B cell (primary cell): ENCODE measurements at regions not wholly inside any gene's neighbourhood (a gene's known extent, or its start where the extent isn't known, plus 50 kb on each side); places are given as distances from the start of the nearest gene placed in this dataset.

Experiments used
- ATAC-seq: fragments of 200-7000 bp; cut with Tn5 transposase; one replicate; pipeline ENCODE4 v1.10.0; 2021; ENCODE audit warnings: low read depth, mild to moderate bottlenecking, moderate number of reproducible peaks, moderate library complexity
- CTCF ChIA-PET: fragments of 350-600 bp; sonication (Branson Sonifier 250); formaldehyde crosslinking; loops from one replicate; lab custom pipeline; 2021; ENCODE audit warnings: antibody characterized with exemption, inconsistent platforms; lab: Charles Lee
- POLR2A ChIA-PET: fragments of 350-600 bp; sonication (Branson Sonifier 250); formaldehyde crosslinking; loops from one replicate; lab custom pipeline; 2021; ENCODE audit warnings: antibody characterized with exemption; lab: Charles Lee
- DNase-seq: peaks from one replicate; pipeline ENCODE4 v3.0.0; 2013
- H2AFZ ChIP-seq: 2 replicates; pipeline ENCODE4 v1.6.1; 2012; ENCODE audit warnings: mild to moderate bottlenecking, low read depth, low read length; ENCODE audit not compliant: insufficient read depth, poor library complexity, severe bottlenecking
- H3K27ac ChIP-seq, 2 donors: 1 replicate in 1 of 2; 2 replicates in 1 of 2; pipeline ENCODE4 v1.5.1; 2012 to 2013; ENCODE audit warnings: low read length in 2 of 2, mild to moderate bottlenecking in 2 of 2, moderate library complexity in 1 of 2
- H3K27me3 ChIP-seq, 4 experiments: fragments of 200-600 bp in 1 of 4; sonication (generic) in 1 of 4; replicated peaks in 1 of 4; 1 replicate in 2 of 4; 2 replicates in 2 of 4; pipeline versions ENCODE4 v1.6.1 to v1.7.0; 2013 to 2016; ENCODE audit warnings: low read length in 3 of 4, mild to moderate bottlenecking in 2 of 4, mixed read lengths in 1 of 4, moderate library complexity in 1 of 4; ENCODE audit not compliant: insufficient read depth in 4 of 4, control insufficient read depth in 3 of 4; ENCODE audit errors: control extremely low read depth in 1 of 4
- H3K36me3 ChIP-seq, 2 experiments: replicated peaks in 1 of 2; 1 replicate in 1 of 2; 2 replicates in 1 of 2; pipeline versions ENCODE4 v1.6.1 to v1.7.1; 2013; ENCODE audit warnings: low read length in 1 of 2; ENCODE audit not compliant: insufficient read depth in 2 of 2, control insufficient read depth in 1 of 2; ENCODE audit errors: control extremely low read depth in 1 of 2, extremely low read depth in 1 of 2
- H3K4me1 ChIP-seq, 2 donors: fragments of 200-600 bp in 1 of 2; sonication (generic) in 1 of 2; 1 replicate in 1 of 2; 2 replicates in 1 of 2; pipeline versions ENCODE4 v1.5.1 to v1.6.1; 2013 to 2017; ENCODE audit warnings: low read length in 2 of 2; ENCODE audit not compliant: control insufficient read depth in 2 of 2, insufficient read depth in 2 of 2
- H3K4me2 ChIP-seq: replicated peaks from 2 replicates; pipeline ENCODE3; 2012; ENCODE audit warnings: mild to moderate bottlenecking, low read depth, low read length; ENCODE audit not compliant: poor library complexity, severe bottlenecking
- H3K4me3 ChIP-seq, 5 experiments: fragments of 200-600 bp in 1 of 5; sonication (generic) in 1 of 5; 1 replicate in 3 of 5; 2 replicates in 2 of 5; pipeline versions ENCODE4 v1.5.1 to v1.7.0; 2011 to 2016; ENCODE audit warnings: low read length in 4 of 5, mild to moderate bottlenecking in 4 of 5, low read depth in 2 of 5, control low read depth in 1 of 5, moderate library complexity in 1 of 5; ENCODE audit not compliant: insufficient read depth in 1 of 5; ENCODE audit errors: control extremely low read depth in 1 of 5, extremely low read depth in 1 of 5
- H3K79me2 ChIP-seq: fragments of 200-600 bp; sonication (generic); one replicate; pipeline ENCODE4 v1.6.0; 2016; ENCODE audit warnings: low read length; ENCODE audit not compliant: control insufficient read depth, insufficient read depth
- H3K9ac ChIP-seq: fragments of 200-600 bp; sonication (generic); 2 replicates; pipeline ENCODE4 v1.6.1; 2017; ENCODE audit warnings: mild to moderate bottlenecking, low read length, moderate library complexity
- H3K9me3 ChIP-seq, 3 donors: one replicate each; pipeline versions ENCODE4 v1.6.1 to v1.7.1; 2013; ENCODE audit warnings: low read length in 2 of 3; ENCODE audit not compliant: control insufficient read depth in 2 of 3, insufficient read depth in 1 of 3; ENCODE audit errors: control extremely low read depth in 1 of 3
- H4K20me1 ChIP-seq: 2 replicates; pipeline ENCODE4 v1.6.0; 2012; ENCODE audit warnings: mild to moderate bottlenecking, low read length; ENCODE audit not compliant: insufficient read depth, control insufficient read depth, poor library complexity, severe bottlenecking
- H3K27ac Mint-ChIP-seq: one replicate; pipeline ENCODE4 v1.8.0; 2021; ENCODE audit warnings: mixed read lengths
- H3K27me3 Mint-ChIP-seq: one replicate; pipeline ENCODE4 v1.8.0; 2021; ENCODE audit warnings: mixed read lengths
- H3K4me1 Mint-ChIP-seq: one replicate; pipeline ENCODE4 v1.8.0; 2021; ENCODE audit warnings: mixed read lengths
- H3K4me3 Mint-ChIP-seq: one replicate; pipeline ENCODE4 v1.8.0; 2021; ENCODE audit warnings: mixed read lengths
- H3K9me3 Mint-ChIP-seq: one replicate; pipeline ENCODE4 v1.8.0; 2022; ENCODE audit warnings: mixed read lengths; ENCODE audit not compliant: insufficient read depth
- CTCF ChIP-seq: fragments of 200-600 bp; IDR thresholded peaks from one replicate; pipeline ENCODE4 v1.8.0; 2022; ENCODE audit warnings: antibody characterized with exemption, mild to moderate bottlenecking
- EZH2 ChIP-seq: IDR thresholded peaks from 2 replicates; pipeline ENCODE4 v1.6.1; 2012; ENCODE audit warnings: borderline replicate concordance, low read depth, mild to moderate bottlenecking, moderate library complexity, low read length; ENCODE audit not compliant: insufficient read depth, poor library complexity, severe bottlenecking
- WGBS: methylation state at CpG from one replicate; pipeline ENCODE4 v1.1.5; 2013; ENCODE audit warnings: missing lambda C conversion rate; ENCODE audit not compliant: insufficient coverage; 5-methylcytosine and 5-hydroxymethylcytosine counted together
- intact Hi-C: fragments of 100-400 bp; cut with micrococcal nuclease; formaldehyde crosslinking; loops from one replicate; pipeline ENCODE4 v1.10.0; 2022

GRCh38 chr6:169342710-169343109 lies 89.1 kb upstream of the THBS2 start:
- Mint-ChIP-seq H3K4me1 (no peaks in the 10 kb centered on the region), H3K9me3 (no peaks in the 10 kb centered on the region), H3K4me3 (no peak overlapping the region), H3K27ac (no peak overlapping the region), H3K27me3 (no peaks in the 10 kb centered on the region)
- Histone ChIP-seq H4K20me1 (no peaks in the 10 kb centered on the region), H3K4me2 (no peak overlapping the region), H3K79me2 (no peaks in the 10 kb centered on the region), H3K9ac (no peak overlapping the region), H3K27me3 (no peaks in the 10 kb centered on the region), H3K4me3 (no peak overlapping the region), H3K9me3 (no peaks in the 10 kb centered on the region), H3K27ac (no peak overlapping the region), H3K36me3 (no peaks in the 10 kb centered on the region), H3K4me1 (no peaks in the 10 kb centered on the region), H2AFZ (no peak overlapping the region)
- CTCF ChIA-PET: no interaction called here
- POLR2A ChIA-PET: no interaction called here
- WGBS: no CpG with 5 or more reads among the region's 3 CpGs
- DNase-seq: no peak
- intact Hi-C loops: no loop called here
- TF ChIP-seq CTCF (no peak), EZH2 (no peak)
- ATAC-seq: no peak

- no peaks in the 10 kb centered on the region for H3K9me3 Mint-ChIP-seq
- ATAC-seq (no peak), DNase-seq (no peak)
- peaks cover 3% of the 10 kb centered on the region for H3K27me3 Mint-ChIP-seq
- H3K79me2 ChIP-seq: no peaks in the 10 kb centered on the region
- H3K4me1 ChIP-seq: no peaks in the 10 kb centered on the region
- no peaks in the 10 kb centered on the region for H4K20me1 ChIP-seq
- no peaks in the 10 kb centered on the region for H3K27me3 ChIP-seq
- H3K4me1 Mint-ChIP-seq: no peaks in the 10 kb centered on the region
- no peaks in the 10 kb centered on the region for H3K36me3 ChIP-seq
- no peak for TF ChIP-seq EZH2
- no peak for TF ChIP-seq CTCF
- no peak overlapping the region for H2AFZ ChIP-seq
- WGBS: 84% methylated on average over 5 of the region's 5 CpGs
- no peaks in the 10 kb centered on the region for H3K9me3 ChIP-seq
- H3K4me3 ChIP-seq: no peak overlapping the region
- no peak overlapping the region for H3K4me3 Mint-ChIP-seq
- no peak overlapping the region for H3K27ac Mint-ChIP-seq
- CTCF ChIA-PET: no interaction called here
- POLR2A ChIA-PET: no interaction called here
- intact Hi-C loops: no loop called here
- H3K9ac ChIP-seq: no peak overlapping the region
- no peak overlapping the region for H3K27ac ChIP-seq
- H3K4me2 ChIP-seq: no peak overlapping the region
Measured at GRCh38 chr6:169341706-169342105, 88.1 kb upstream of the THBS2 start.
